Smooth muscle cell (in vitro differentiated cells): ENCODE measurements at regions not wholly inside any gene's neighbourhood (a gene's known extent, or its start where the extent isn't known, plus 50 kb on each side); places are given as distances from the start of the nearest gene placed in this dataset.

Experiments
- DNase-seq: peaks from one replicate; lab custom pipeline; 2025; ENCODE audit not compliant: unreplicated experiment; lab: John Stamatoyannopoulos, UW
- H2AFZ ChIP-seq: fragments of 200-600 bp; sonication (generic); 2 replicates; pipeline ENCODE4 v1.6.0; 2016; ENCODE audit warnings: antibody characterized with exemption, low read depth, mild to moderate bottlenecking
- H3F3A ChIP-seq: fragments of 200-600 bp; sonication (generic); 2 replicates; pipeline ENCODE4 v1.6.0; 2017; ENCODE audit warnings: antibody characterized with exemption, low read depth
- H3K27ac ChIP-seq: fragments of 200-600 bp; sonication (generic); 2 replicates; pipeline ENCODE4 v1.5.1; 2016; ENCODE audit warnings: low read depth, mild to moderate bottlenecking
- H3K27me3 ChIP-seq: fragments of 200-600 bp; sonication (generic); 2 replicates; pipeline ENCODE4 v1.6.1; 2016; ENCODE audit warnings: low read depth, mild to moderate bottlenecking
- H3K36me3 ChIP-seq: fragments of 200-600 bp; sonication (generic); 2 replicates; pipeline ENCODE4 v1.5.1; 2016; ENCODE audit warnings: low read depth
- H3K4me1 ChIP-seq: fragments of 200-600 bp; sonication (generic); 2 replicates; pipeline ENCODE4 v1.5.1; 2016; ENCODE audit warnings: low read depth
- H3K4me2 ChIP-seq: fragments of 200-600 bp; sonication (generic); 2 replicates; pipeline ENCODE4 v1.6.0; 2016; ENCODE audit warnings: mild to moderate bottlenecking
- H3K4me3 ChIP-seq: fragments of 200-600 bp; sonication (generic); 2 replicates; pipeline ENCODE4 v1.5.1; 2016; ENCODE audit warnings: mild to moderate bottlenecking
- H3K79me2 ChIP-seq: fragments of 200-600 bp; sonication (generic); 2 replicates; pipeline ENCODE4 v1.6.0; 2016; ENCODE audit warnings: low read depth, mild to moderate bottlenecking
- H3K9ac ChIP-seq: fragments of 200-600 bp; sonication (generic); 2 replicates; pipeline ENCODE4 v1.6.0; 2016; ENCODE audit warnings: low read depth
- H3K9me3 ChIP-seq: fragments of 200-600 bp; sonication (generic); replicated peaks from 2 replicates; pipeline ENCODE4 v1.5.1; 2016; ENCODE audit warnings: low read depth
- H4K20me1 ChIP-seq: fragments of 200-600 bp; sonication (generic); 2 replicates; pipeline ENCODE4 v1.6.0; 2016; ENCODE audit warnings: low read depth
- WGBS: methylation state at CpG from one replicate; pipeline ENCODE4 v1.1.7; 2016; ENCODE audit warnings: low lambda C conversion rate; 5-methylcytosine and 5-hydroxymethylcytosine counted together
- TF ChIP-seq, protein P1 (sequence below): fragments of 200-600 bp; sonication (generic); IDR thresholded peaks from 2 replicates; pipeline ENCODE4 v1.5.1; 2017; ENCODE audit warnings: borderline replicate concordance, mild to moderate bottlenecking, antibody characterized with exemption; ENCODE audit not compliant: insufficient read depth, poor library complexity, severe bottlenecking

DNA sequence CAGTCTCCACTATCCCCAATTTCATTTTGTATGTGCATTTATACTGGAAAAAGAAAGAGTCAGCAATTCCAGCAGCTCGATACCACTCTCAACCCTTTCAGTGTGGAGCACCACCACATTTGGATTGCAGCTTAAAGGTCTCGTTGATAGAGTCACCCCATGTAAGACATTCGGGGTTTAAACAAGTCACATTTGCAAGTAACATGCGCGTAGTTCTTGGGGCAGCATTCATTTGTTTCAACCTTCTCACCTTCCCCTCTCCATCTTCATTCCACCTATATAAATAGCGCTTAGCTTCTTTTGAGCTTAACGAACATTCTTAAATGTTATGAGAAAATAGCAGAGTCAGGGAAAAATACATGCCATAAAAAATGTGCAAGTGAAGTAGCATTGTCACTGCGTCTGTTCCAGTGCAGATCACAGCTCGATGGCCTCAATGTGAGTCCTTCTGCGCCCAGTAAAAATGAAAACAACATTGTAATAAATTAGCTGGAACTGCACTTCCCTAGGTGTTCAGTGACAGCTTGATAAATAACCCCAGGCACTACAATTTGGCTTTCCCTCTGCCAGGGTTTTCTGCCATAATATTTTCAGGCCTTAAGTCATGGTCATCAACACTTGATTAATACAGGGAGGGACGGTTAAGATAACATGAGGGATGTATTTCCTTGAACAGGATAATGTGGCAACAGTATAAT lies 737.8 kb upstream of the NRSN1 start:
- TF ChIP-seq, protein P1, sequence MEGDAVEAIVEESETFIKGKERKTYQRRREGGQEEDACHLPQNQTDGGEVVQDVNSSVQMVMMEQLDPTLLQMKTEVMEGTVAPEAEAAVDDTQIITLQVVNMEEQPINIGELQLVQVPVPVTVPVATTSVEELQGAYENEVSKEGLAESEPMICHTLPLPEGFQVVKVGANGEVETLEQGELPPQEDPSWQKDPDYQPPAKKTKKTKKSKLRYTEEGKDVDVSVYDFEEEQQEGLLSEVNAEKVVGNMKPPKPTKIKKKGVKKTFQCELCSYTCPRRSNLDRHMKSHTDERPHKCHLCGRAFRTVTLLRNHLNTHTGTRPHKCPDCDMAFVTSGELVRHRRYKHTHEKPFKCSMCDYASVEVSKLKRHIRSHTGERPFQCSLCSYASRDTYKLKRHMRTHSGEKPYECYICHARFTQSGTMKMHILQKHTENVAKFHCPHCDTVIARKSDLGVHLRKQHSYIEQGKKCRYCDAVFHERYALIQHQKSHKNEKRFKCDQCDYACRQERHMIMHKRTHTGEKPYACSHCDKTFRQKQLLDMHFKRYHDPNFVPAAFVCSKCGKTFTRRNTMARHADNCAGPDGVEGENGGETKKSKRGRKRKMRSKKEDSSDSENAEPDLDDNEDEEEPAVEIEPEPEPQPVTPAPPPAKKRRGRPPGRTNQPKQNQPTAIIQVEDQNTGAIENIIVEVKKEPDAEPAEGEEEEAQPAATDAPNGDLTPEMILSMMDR, result no peak
- no peak overlapping the region for H3K27ac ChIP-seq
- H3K9ac ChIP-seq, result no peak overlapping the region
- H3K4me3 ChIP-seq, result no peak overlapping the region
- no peak overlapping the region for H2AFZ ChIP-seq
- H3K79me2 ChIP-seq, result no peaks in the 10 kb centered on the region
- no peaks in the 10 kb centered on the region for H3K4me1 ChIP-seq
- H3F3A ChIP-seq, result no peaks in the 10 kb centered on the region
- H3K9me3 ChIP-seq, result no peaks in the 10 kb centered on the region
- H3K36me3 ChIP-seq, result no peaks in the 10 kb centered on the region
- DNase-seq, result no peak
- no peak overlapping the region for H3K4me2 ChIP-seq
- H4K20me1 ChIP-seq, result no peaks in the 10 kb centered on the region
- WGBS, result 93% methylated on average over 11 of the region's 11 CpGs
- H3K27me3 ChIP-seq, result no peaks in the 10 kb centered on the region

DNA sequence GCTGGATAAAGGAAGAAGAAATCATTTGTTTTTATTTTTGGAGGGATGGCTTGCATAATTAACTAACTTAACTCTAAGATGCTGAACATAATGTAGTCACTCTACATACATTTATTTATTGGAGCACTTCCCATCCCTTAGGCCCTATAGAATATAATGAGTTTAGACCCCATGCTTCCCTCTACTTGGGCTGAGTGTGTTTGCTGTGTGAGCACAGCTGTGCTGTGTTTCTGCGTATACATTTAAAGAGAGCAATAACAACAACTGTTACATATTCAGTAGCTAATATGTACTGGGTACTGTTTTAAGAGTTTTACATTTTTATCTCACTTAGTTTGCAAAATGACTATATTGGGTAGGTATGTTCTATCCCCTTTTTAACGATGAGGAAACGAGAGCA lies 736.6 kb upstream of the NRSN1 start:
- TF ChIP-seq, protein P1, result no peak
- no peak for DNase-seq
- Histone ChIP-seq H3K27me3 (no peaks in the 10 kb centered on the region), H4K20me1 (no peaks in the 10 kb centered on the region), H2AFZ (no peak overlapping the region), H3F3A (no peaks in the 10 kb centered on the region), H3K4me2 (no peak overlapping the region), H3K27ac (no peak overlapping the region), H3K4me3 (no peak overlapping the region), H3K79me2 (no peaks in the 10 kb centered on the region), H3K9me3 (no peaks in the 10 kb centered on the region), H3K36me3 (no peaks in the 10 kb centered on the region), H3K4me1 (no peaks in the 10 kb centered on the region), H3K9ac (no peak overlapping the region)
- WGBS, result 83% methylated on average over 3 of the region's 3 CpGs

DNA sequence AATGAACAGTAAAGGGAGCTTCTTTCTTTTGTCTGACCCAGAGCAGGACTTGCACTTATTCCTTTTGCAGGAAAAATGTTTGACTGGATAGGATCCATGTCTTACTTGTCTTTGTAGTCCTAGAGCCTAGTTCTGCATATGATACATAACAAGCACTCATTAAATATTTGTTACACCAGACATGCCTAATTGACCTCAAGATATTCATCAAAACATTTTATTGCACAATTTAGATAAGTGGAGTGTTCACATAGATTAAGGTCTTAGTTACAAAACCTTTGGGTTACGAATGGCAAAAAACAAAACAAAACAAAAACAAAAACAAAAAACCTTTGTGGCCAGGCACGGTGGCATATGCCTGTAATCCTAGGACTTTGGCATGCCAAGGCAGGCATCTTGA lies 735.8 kb upstream of the NRSN1 start:
- TF ChIP-seq, protein P1, result no peak
- WGBS, result 65% methylated on average over 2 of the region's 2 CpGs

DNA sequence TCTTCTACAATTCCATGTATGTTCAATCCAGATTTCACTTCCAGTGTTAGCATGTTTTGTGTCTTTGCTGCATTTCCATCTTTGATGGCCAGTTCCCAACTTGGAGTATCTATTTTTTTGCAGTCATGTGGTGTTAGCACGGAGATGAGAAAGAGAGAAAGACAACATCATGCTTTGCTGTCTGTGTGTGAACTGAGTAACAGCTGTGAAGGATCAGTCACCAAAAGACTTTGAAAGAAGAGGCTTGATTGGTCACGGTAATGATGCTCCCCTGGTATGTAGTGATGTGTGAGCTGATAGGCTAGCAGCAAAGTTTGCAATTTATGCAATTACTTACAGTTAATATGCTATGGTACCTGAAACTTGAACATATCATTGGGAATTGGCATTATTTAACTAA lies 731.3 kb upstream of the NRSN1 start:
- H3K36me3 ChIP-seq, result no peaks in the 10 kb centered on the region
- no peaks in the 10 kb centered on the region for H3K9me3 ChIP-seq
- H3K4me2 ChIP-seq, result no peak overlapping the region
- H4K20me1 ChIP-seq, result no peaks in the 10 kb centered on the region
- H3F3A ChIP-seq, result no peaks in the 10 kb centered on the region
- H3K79me2 ChIP-seq, result no peaks in the 10 kb centered on the region
- no peaks in the 10 kb centered on the region for H3K4me1 ChIP-seq
- TF ChIP-seq, protein P1, result no peak
- H3K27ac ChIP-seq, result no peak overlapping the region
- H3K9ac ChIP-seq, result no peak overlapping the region
- H3K4me3 ChIP-seq, result no peak overlapping the region
- H3K27me3 ChIP-seq, result no peaks in the 10 kb centered on the region
- WGBS, result 80% methylated on average over 2 of the region's 2 CpGs
- H2AFZ ChIP-seq, result peak overlapping the region; percentile 40
- no peak for DNase-seq

More for the DNA sequence above, 735.8 kb upstream of the NRSN1 start:
- Histone ChIP-seq H3K4me1 (no peaks in the 10 kb centered on the region), H2AFZ (no peak overlapping the region), H3K4me3 (no peak overlapping the region), H4K20me1 (no peaks in the 10 kb centered on the region), H3K9me3 (no peaks in the 10 kb centered on the region), H3K27me3 (no peaks in the 10 kb centered on the region), H3K27ac (no peak overlapping the region), H3K36me3 (no peaks in the 10 kb centered on the region), H3K9ac (no peak overlapping the region), H3F3A (no peaks in the 10 kb centered on the region), H3K79me2 (no peaks in the 10 kb centered on the region), H3K4me2 (no peak overlapping the region)
- DNase-seq, result no peak
